GM12892 (cell line): ENCODE measurements at regions not wholly inside any gene's neighbourhood (a gene's known extent, or its start where the extent isn't known, plus 50 kb on each side); places are given as distances from the start of the nearest gene placed in this dataset.

Experiments used
- POLR2AphosphoS5 ChIP-seq: IDR thresholded peaks from 2 replicates; pipeline ENCODE4 v1.6.1; 2011; ENCODE audit warnings: low read depth, low read length, control low read depth
- TAF1 ChIP-seq: IDR thresholded peaks from 2 replicates; pipeline ENCODE4 v1.6.1; 2011; ENCODE audit warnings: low read depth, mild to moderate bottlenecking, control low read depth, low read length, borderline replicate concordance

GRCh38 chr2:220509096-220509757 is 881.8 kb downstream of the SLC4A3 start:
- TF ChIP-seq POLR2AphosphoS5 (no peak), TAF1 (no peak)
